ENCODE measurements at regions not wholly inside any gene's neighbourhood (a gene's known extent, or its start where the extent isn't known, plus 50 kb on each side); places are given as distances from the start of the nearest gene placed in this dataset.

- no peak for TF ChIP-seq CTCF (IDR thresholded peaks at IDR 0.05; ENCODE audit: low read depth, low read length)
- H3K4me3 ChIP-seq (ENCODE audit: low read depth, low read length), result no peak overlapping the region
Measured at GRCh38 chr19:31659897-31660210, 310.6 kb upstream of the TSHZ3 start.

- H3K4me3 ChIP-seq (ENCODE audit: low read depth, low read length), result no peak overlapping the region
- TF ChIP-seq CTCF (IDR thresholded peaks at IDR 0.05; ENCODE audit: low read depth, low read length), result no peak
Measured at GRCh38 chr19:31664096-31664495, 314.9 kb upstream of the TSHZ3 start.

- no peak for TF ChIP-seq CTCF (IDR thresholded peaks at IDR 0.05; ENCODE audit: low read depth, low read length)
Measured at GRCh38 chr19:31664997-31665396, 315.8 kb upstream of the TSHZ3 start.

GRCh38 chr19:31666126-31666525, 316.9 kb upstream of the TSHZ3 start:
- TF ChIP-seq CTCF (IDR thresholded peaks at IDR 0.05; ENCODE audit: low read depth, low read length), result no peak
- H3K4me3 ChIP-seq (ENCODE audit: low read depth, low read length), result no peak overlapping the region

More at GRCh38 chr19:31664997-31665396, 315.8 kb upstream of the TSHZ3 start:
- H3K4me3 ChIP-seq (ENCODE audit: low read depth, low read length), result no peak overlapping the region

- H3K4me3 ChIP-seq (ENCODE audit: low read depth, low read length), result no peak overlapping the region
- TF ChIP-seq CTCF (IDR thresholded peaks at IDR 0.05; ENCODE audit: low read depth, low read length), result no peak
Measured at GRCh38 chr19:31667106-31667505, 317.9 kb upstream of the TSHZ3 start.

DNA sequence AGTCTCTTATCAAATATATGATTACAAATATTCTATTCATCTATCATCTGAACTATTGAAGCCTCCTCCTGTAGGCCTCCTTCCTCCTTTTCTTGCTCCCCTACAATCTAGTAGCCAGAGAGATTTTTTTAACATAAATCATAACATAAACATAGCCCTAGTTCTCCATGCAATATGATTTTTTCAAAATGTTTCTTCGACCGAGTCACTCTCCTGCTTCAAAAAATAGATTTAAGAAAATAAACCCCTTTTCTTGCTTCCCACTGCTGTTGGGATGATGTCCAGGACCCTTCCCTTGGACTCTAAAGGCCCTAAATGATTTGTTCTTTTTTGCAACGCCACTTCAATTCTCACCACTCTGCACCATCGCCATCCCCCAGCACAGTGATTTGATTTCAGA, 319.7 kb upstream of the TSHZ3 start:
- no peak for TF ChIP-seq CTCF (IDR thresholded peaks at IDR 0.05; ENCODE audit: low read depth, low read length)
- H3K4me3 ChIP-seq (ENCODE audit: low read depth, low read length), result no peak overlapping the region

DNA sequence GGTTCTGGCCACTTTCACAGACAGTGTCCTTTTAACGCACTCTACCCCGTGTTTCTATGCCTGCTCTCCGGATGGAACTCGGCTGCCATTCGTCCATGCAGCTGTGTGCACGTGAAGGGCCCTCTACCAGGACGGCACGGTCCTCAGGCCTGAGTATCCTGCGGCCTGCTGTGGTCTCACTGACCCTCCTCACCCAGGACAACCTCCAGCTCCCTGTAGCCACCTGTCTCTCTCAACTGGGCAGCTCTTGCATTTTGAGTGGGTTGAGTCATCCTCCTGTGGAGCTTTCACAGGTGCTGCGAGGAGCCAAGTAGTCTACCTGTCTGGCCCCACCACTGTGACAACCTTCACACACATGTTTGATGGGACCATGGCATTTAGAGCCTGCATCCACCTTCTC, 321.7 kb upstream of the TSHZ3 start:
- H3K4me3 ChIP-seq (ENCODE audit: low read depth, low read length), result no peak overlapping the region
- no peak for TF ChIP-seq CTCF (IDR thresholded peaks at IDR 0.05; ENCODE audit: low read depth, low read length)

All from WI38 (cell line).